ENCODE measurements at regions not wholly inside any gene's neighbourhood (a gene's known extent, or its start where the extent isn't known, plus 50 kb on each side); places are given as distances from the start of the nearest gene placed in this dataset.

DNA sequence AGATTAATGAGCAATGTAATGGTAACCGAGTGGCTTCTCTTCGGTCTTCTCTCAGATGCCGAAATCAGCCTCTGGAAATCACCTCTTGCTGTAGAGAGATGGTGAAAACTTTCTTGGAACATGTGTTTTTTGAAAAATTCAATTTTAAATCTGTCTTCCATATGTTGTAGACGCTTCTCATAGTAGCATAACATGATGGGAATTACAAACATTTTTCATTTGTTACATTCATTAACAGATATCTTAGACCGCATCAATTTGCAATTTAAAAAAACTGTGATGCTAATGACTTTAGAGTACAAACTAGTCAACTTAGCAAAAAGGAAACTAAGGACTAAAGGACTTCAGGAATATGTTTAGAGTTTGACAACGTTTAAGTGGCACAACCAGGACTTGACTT is 275.2 kb downstream of the ASXL3 start:
- TF ChIP-seq EZH2 (IDR thresholded peaks at IDR 0.05; ENCODE audit: borderline replicate concordance) = no peak
- TF ChIP-seq, protein P1, sequence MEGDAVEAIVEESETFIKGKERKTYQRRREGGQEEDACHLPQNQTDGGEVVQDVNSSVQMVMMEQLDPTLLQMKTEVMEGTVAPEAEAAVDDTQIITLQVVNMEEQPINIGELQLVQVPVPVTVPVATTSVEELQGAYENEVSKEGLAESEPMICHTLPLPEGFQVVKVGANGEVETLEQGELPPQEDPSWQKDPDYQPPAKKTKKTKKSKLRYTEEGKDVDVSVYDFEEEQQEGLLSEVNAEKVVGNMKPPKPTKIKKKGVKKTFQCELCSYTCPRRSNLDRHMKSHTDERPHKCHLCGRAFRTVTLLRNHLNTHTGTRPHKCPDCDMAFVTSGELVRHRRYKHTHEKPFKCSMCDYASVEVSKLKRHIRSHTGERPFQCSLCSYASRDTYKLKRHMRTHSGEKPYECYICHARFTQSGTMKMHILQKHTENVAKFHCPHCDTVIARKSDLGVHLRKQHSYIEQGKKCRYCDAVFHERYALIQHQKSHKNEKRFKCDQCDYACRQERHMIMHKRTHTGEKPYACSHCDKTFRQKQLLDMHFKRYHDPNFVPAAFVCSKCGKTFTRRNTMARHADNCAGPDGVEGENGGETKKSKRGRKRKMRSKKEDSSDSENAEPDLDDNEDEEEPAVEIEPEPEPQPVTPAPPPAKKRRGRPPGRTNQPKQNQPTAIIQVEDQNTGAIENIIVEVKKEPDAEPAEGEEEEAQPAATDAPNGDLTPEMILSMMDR (IDR thresholded peaks at IDR 0.05; ENCODE audit: poor library complexity) = no peak

Measured in hepatocyte (in vitro differentiated cells).